PC-3 (cell line): ENCODE measurements at regions not wholly inside any gene's neighbourhood (a gene's known extent, or its start where the extent isn't known, plus 50 kb on each side); places are given as distances from the start of the nearest gene placed in this dataset.

ENCODE experiments used
- CTCF ChIP-seq: fragments of 300-600 bp; sonication (generic); conservative IDR thresholded peaks from 2 replicates; pipeline ENCODE4 v1.5.1; 2017; ENCODE audit warnings: antibody characterized with exemption, low read depth, mild to moderate bottlenecking, low read length
- EZH2 ChIP-seq: fragments of 300-600 bp; sonication (generic); IDR thresholded peaks from one replicate; pipeline ENCODE4 v1.6.1; 2017; ENCODE audit warnings: antibody characterized with exemption, mild to moderate bottlenecking, low read length; ENCODE audit not compliant: unreplicated experiment

- TF ChIP-seq EZH2 (no peak), CTCF (no peak)
These were observed 130.1 kb upstream of the LINGO1 start for GRCh38 chr15:77762747-77763355.
